ENCODE measurements at regions not wholly inside any gene's neighbourhood (a gene's known extent, or its start where the extent isn't known, plus 50 kb on each side); places are given as distances from the start of the nearest gene placed in this dataset.

GRCh38 chr5:60335913-60336312, 364.1 kb downstream of the DEPDC1B start:
- Histone ChIP-seq H3K4me3 (no peak overlapping the region), H3K27me3 (no peaks in the 10 kb centered on the region), H3K9me3 (no peaks in the 10 kb centered on the region), H3K36me3 (no peaks in the 10 kb centered on the region), H3K4me1 (no peaks in the 10 kb centered on the region), H3K27ac (peak overlapping the region in 1 of 4 donors; percentile 25)
- no peak for TF ChIP-seq POLR2A (IDR thresholded peaks at IDR 0.05)
- TF ChIP-seq, protein P1, sequence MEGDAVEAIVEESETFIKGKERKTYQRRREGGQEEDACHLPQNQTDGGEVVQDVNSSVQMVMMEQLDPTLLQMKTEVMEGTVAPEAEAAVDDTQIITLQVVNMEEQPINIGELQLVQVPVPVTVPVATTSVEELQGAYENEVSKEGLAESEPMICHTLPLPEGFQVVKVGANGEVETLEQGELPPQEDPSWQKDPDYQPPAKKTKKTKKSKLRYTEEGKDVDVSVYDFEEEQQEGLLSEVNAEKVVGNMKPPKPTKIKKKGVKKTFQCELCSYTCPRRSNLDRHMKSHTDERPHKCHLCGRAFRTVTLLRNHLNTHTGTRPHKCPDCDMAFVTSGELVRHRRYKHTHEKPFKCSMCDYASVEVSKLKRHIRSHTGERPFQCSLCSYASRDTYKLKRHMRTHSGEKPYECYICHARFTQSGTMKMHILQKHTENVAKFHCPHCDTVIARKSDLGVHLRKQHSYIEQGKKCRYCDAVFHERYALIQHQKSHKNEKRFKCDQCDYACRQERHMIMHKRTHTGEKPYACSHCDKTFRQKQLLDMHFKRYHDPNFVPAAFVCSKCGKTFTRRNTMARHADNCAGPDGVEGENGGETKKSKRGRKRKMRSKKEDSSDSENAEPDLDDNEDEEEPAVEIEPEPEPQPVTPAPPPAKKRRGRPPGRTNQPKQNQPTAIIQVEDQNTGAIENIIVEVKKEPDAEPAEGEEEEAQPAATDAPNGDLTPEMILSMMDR (IDR thresholded peaks at IDR 0.05) = no peak
- no peak for DNase-seq

- H3K9me3 ChIP-seq = no peaks in the 10 kb centered on the region
- TF ChIP-seq, protein P1 (IDR thresholded peaks at IDR 0.05) = no peak
- TF ChIP-seq POLR2A (IDR thresholded peaks at IDR 0.05) = no peak
- no peaks in the 10 kb centered on the region for H3K36me3 ChIP-seq
- H3K27ac ChIP-seq = no peak overlapping the region
- DNase-seq = no peak
- no peaks in the 10 kb centered on the region for H3K27me3 ChIP-seq
- H3K4me1 ChIP-seq = no peaks in the 10 kb centered on the region
- H3K4me3 ChIP-seq = no peak overlapping the region
Measured at GRCh38 chr5:60334281-60334713, 365.7 kb downstream of the DEPDC1B start.

DNA sequence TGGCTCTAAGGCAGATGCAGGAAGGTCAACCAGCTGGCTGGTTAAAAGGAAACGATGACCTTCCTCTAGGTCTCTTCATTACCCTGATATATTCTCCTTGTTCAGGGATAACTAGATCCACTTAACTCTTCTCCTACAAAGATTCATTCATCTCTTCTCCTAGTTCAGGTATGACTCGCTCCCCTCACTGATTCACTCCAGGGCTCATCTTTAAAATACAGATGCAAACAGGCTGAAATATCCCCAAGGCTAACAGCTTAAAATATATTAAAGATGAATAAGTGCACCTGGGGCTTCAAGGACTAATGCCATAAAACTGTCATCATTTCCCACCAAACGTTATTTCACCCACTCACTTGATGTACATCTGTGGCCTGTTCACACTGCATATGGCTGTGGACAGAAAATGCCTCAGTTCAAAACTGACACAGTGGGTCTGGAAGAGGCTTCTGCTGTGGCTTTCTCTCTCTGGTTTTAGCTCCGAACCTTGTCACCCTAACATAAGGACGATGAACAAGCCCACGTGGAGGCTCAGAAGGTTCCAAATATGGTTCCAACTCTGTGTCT, 366.9 kb downstream of the DEPDC1B start:
- Histone ChIP-seq H3K4me3 (no peak overlapping the region), H3K27me3 (no peaks in the 10 kb centered on the region), H3K4me1 (no peaks in the 10 kb centered on the region), H3K36me3 (no peaks in the 10 kb centered on the region), H3K9me3 (no peaks in the 10 kb centered on the region), H3K27ac (no peak overlapping the region)
- DNase-seq = no peak
- no peak for TF ChIP-seq POLR2A (IDR thresholded peaks at IDR 0.05)
- TF ChIP-seq, protein P1 (IDR thresholded peaks at IDR 0.05) = no peak

DNA sequence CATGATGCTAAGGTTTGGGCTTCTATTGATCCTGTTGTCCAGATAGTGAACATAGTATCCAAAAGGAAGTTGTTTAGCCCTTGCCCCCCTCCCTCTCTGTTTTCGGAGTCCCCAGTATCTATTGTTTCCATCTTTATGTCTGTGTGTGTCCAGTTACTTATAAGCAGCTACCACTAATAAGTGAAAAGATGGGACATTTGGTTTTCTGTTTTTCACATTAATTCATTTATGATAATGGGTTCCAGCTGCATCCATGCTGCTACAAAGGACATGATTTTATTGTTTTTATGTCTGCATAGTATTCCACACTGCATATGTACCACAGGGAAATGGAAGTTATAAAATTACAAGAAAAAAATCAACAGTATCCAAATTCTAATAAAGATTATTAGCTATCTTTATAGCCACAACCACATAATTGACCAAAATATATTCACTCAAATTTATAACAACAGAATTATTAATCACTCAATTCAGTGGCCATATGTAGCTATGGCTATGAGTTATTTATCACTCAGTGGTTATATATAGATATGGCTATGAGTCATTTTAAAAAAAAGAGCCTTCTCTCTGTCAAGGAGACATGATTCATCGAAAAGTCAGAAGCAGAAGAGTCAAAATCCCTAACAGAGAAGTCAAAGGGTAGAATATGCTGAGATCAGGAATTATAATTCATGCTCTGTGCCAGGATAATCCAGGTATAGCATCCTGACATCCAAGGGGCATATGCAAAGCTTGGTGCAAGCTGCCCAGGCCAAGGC, 367.5 kb downstream of the DEPDC1B start:
- Histone ChIP-seq H3K27ac (no peak overlapping the region), H3K27me3 (no peaks in the 10 kb centered on the region), H3K4me3 (no peak overlapping the region), H3K36me3 (no peaks in the 10 kb centered on the region), H3K9me3 (no peaks in the 10 kb centered on the region), H3K4me1 (no peaks in the 10 kb centered on the region)
- TF ChIP-seq, protein P1 (IDR thresholded peaks at IDR 0.05) = no peak
- TF ChIP-seq POLR2A (IDR thresholded peaks at IDR 0.05) = no peak
- no peak for DNase-seq

DNA sequence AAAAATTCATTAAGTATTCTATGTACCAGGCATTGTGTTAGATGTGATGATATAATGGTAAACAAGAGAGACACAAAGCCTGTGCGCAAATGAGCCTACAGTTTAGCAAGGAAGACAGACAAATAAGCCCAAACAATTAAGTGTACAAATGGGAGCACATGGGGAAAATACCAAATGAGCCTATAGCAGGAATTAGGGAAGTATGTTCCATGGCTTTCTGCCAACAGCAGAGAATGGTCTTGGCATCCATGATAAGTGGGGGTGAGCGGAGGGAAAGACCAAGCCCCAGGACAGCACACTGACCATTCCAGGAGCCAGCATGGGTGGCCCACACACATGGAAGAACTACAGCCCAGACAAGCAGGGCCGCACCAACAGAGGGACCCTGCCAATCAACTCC, 369.7 kb downstream of the DEPDC1B start:
- Histone ChIP-seq H3K27ac (no peak overlapping the region), H3K9me3 (no peaks in the 10 kb centered on the region), H3K4me1 (no peaks in the 10 kb centered on the region), H3K27me3 (no peaks in the 10 kb centered on the region), H3K36me3 (no peaks in the 10 kb centered on the region), H3K4me3 (no peak overlapping the region)
- DNase-seq = no peak
- TF ChIP-seq, protein P1 (IDR thresholded peaks at IDR 0.05) = no peak
- TF ChIP-seq POLR2A (IDR thresholded peaks at IDR 0.05) = no peak
